ENCODE measurements at regions not wholly inside any gene's neighbourhood (a gene's known extent, or its start where the extent isn't known, plus 50 kb on each side); places are given as distances from the start of the nearest gene placed in this dataset.

DNA sequence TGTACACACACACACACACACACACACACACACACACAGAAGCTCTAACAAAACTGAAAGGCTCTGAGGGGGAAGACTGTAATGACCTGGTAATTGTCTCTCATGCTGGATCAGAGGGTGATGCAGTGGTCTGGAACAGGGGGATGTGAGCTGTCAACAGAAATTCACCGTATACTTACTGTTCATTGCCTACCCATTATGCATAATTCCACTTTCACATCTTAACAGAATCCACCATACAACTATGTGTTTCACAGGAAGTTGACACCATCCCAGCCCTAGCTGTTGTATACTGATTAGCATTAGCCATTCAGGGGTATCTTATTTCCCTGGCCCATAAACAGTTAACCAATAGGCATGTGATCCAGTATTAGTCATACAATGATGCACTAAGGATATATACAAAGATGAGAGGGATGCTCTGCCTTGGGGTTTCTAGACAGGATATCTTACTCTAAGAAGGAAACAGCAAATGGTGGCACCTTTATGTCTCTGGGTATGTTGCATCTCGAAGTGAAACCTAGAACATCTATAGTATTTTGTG, 396.5 kb upstream of the BRINP1 start:
- no peaks in the 10 kb centered on the region for H3K27me3 ChIP-seq (ENCODE audit: control insufficient read depth in 3 of 3, insufficient read depth in 3 of 3, low read length in 2 of 3)
- no peaks in the 10 kb centered on the region for H3K4me1 ChIP-seq (ENCODE audit: control insufficient read depth in 5 of 5, insufficient read depth in 5 of 5, low read length in 5 of 5)
- no peaks in the 10 kb centered on the region for H3K9me3 ChIP-seq (ENCODE audit: control insufficient read depth in 4 of 4, insufficient read depth in 3 of 4, low read length in 3 of 4)
- H3K36me3 ChIP-seq (ENCODE audit: control insufficient read depth in 4 of 4, insufficient read depth in 4 of 4, low read length in 4 of 4), result no peaks in the 10 kb centered on the region
- TF ChIP-seq, protein P1, sequence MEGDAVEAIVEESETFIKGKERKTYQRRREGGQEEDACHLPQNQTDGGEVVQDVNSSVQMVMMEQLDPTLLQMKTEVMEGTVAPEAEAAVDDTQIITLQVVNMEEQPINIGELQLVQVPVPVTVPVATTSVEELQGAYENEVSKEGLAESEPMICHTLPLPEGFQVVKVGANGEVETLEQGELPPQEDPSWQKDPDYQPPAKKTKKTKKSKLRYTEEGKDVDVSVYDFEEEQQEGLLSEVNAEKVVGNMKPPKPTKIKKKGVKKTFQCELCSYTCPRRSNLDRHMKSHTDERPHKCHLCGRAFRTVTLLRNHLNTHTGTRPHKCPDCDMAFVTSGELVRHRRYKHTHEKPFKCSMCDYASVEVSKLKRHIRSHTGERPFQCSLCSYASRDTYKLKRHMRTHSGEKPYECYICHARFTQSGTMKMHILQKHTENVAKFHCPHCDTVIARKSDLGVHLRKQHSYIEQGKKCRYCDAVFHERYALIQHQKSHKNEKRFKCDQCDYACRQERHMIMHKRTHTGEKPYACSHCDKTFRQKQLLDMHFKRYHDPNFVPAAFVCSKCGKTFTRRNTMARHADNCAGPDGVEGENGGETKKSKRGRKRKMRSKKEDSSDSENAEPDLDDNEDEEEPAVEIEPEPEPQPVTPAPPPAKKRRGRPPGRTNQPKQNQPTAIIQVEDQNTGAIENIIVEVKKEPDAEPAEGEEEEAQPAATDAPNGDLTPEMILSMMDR (IDR thresholded peaks at IDR 0.05; ENCODE audit: control extremely low read depth, extremely low read depth), result no peak
- 69 to 74% methylated on average over 2 of the region's 2 CpGs for WGBS, 2 donors
- H3K27ac ChIP-seq (ENCODE audit: low read depth in 1 of 2, low read length in 1 of 2), result no peak overlapping the region
- H3K9ac ChIP-seq (ENCODE audit: insufficient read depth in 1 of 2, low read length in 2 of 2), result no peak overlapping the region
- no peak overlapping the region for H3K4me3 ChIP-seq
- ATAC-seq (ENCODE audit: insufficient read depth, low FRiP score) (no peak), DNase-seq (no peak)

DNA sequence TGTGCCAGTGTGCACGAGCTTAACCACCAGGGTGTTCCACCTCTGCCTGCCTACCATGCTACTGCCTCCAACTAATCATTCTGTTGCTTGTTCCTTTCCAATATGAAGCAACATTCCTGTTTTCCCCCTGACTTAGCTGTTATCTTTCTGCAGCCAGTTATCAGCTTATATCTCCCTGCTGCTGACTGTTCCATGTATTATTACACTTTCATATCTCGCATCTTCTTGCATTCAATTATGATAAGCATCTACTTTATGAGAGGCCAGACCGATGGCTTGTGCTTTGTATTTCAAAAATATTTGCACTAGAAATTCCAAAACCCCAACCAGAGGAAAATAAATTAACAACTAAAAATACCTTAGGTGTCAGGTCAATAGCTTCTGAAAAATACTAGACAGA, 394.0 kb upstream of the BRINP1 start:
- Histone ChIP-seq H3K9me3 (ENCODE audit: control insufficient read depth in 4 of 4, insufficient read depth in 3 of 4, low read length in 3 of 4) (no peaks in the 10 kb centered on the region), H3K27me3 (ENCODE audit: control insufficient read depth in 3 of 3, insufficient read depth in 3 of 3, low read length in 2 of 3) (no peaks in the 10 kb centered on the region), H3K9ac (ENCODE audit: insufficient read depth in 1 of 2, low read length in 2 of 2) (no peak overlapping the region), H3K36me3 (ENCODE audit: control insufficient read depth in 4 of 4, insufficient read depth in 4 of 4, low read length in 4 of 4) (no peaks in the 10 kb centered on the region), H3K4me1 (ENCODE audit: control insufficient read depth in 5 of 5, insufficient read depth in 5 of 5, low read length in 5 of 5) (no peaks in the 10 kb centered on the region), H3K4me3 (no peak overlapping the region), H3K27ac (ENCODE audit: low read depth in 1 of 2, low read length in 1 of 2) (no peak overlapping the region)
- TF ChIP-seq, protein P1 (IDR thresholded peaks at IDR 0.05; ENCODE audit: control extremely low read depth, extremely low read depth), result no peak
- ATAC-seq (ENCODE audit: insufficient read depth, low FRiP score) (no peak), DNase-seq (no peak)
- 26 to 39% methylated on average over 3 of the region's 3 CpGs for WGBS, 2 donors

DNA sequence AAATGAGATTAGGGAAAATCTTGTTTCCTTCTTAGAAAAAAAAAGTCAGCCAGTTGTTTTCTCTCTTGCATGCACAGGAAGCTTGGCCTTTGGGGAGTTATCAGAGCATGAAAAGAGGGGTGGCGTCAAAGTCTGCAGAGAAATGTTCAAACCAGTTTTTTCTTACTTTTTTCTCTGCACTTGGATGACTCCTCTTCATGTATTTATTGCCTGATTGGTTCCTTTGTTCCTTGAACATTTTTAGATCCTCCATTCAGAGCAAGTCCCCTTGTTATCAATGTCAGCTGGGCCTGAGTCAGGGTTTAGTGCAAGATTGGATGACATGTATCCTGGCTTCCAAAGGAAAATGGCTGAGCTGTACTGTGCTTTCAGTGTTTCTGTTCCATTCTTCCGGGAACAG, 392.6 kb upstream of the BRINP1 start:
- TF ChIP-seq, protein P1 (IDR thresholded peaks at IDR 0.05; ENCODE audit: control extremely low read depth, extremely low read depth), result no peak
- H3K4me3 ChIP-seq, result no peak overlapping the region
- H3K27ac ChIP-seq (ENCODE audit: low read depth in 1 of 2, low read length in 1 of 2), result no peak overlapping the region
- DNase-seq, result no peak
- WGBS, 2 donors, result 87 to 92% methylated on average over 2 of the region's 2 CpGs
- no peaks in the 10 kb centered on the region for H3K27me3 ChIP-seq (ENCODE audit: control insufficient read depth in 3 of 3, insufficient read depth in 3 of 3, low read length in 2 of 3)
- ATAC-seq (ENCODE audit: insufficient read depth, low FRiP score), result no peak
- no peaks in the 10 kb centered on the region for H3K9me3 ChIP-seq (ENCODE audit: control insufficient read depth in 4 of 4, insufficient read depth in 3 of 4, low read length in 3 of 4)
- H3K4me1 ChIP-seq (ENCODE audit: control insufficient read depth in 5 of 5, insufficient read depth in 5 of 5, low read length in 5 of 5), result no peaks in the 10 kb centered on the region
- H3K9ac ChIP-seq (ENCODE audit: insufficient read depth in 1 of 2, low read length in 2 of 2), result no peak overlapping the region
- H3K36me3 ChIP-seq (ENCODE audit: control insufficient read depth in 4 of 4, insufficient read depth in 4 of 4, low read length in 4 of 4), result no peaks in the 10 kb centered on the region

DNA sequence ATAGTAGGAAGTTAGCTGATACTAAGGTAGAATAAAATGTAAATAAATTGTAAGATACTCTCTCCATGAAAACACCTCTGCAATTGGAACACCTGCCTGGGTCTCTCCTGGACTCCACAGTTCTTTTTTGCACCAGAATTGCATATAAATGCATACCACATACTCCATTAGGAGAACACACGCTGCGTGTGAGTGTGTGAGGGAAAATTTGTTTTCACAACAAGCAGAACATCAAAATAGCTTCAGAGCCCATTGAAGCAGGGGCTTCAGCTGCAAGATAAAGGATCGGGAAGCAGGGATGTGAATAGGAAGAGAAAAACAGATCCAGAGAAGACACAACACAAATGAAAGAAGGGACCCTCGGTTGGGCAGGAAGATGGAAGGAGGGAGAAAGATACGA, 389.8 kb upstream of the BRINP1 start:
- 42 to 50% methylated on average over 5 of the region's 5 CpGs for WGBS, 2 donors
- Histone ChIP-seq H3K36me3 (ENCODE audit: control insufficient read depth in 4 of 4, insufficient read depth in 4 of 4, low read length in 4 of 4) (no peaks in the 10 kb centered on the region), H3K27me3 (ENCODE audit: control insufficient read depth in 3 of 3, insufficient read depth in 3 of 3, low read length in 2 of 3) (no peaks in the 10 kb centered on the region), H3K4me1 (ENCODE audit: control insufficient read depth in 5 of 5, insufficient read depth in 5 of 5, low read length in 5 of 5) (no peaks in the 10 kb centered on the region), H3K9ac (ENCODE audit: insufficient read depth in 1 of 2, low read length in 2 of 2) (no peak overlapping the region), H3K9me3 (ENCODE audit: control insufficient read depth in 4 of 4, insufficient read depth in 3 of 4, low read length in 3 of 4) (no peaks in the 10 kb centered on the region), H3K27ac (ENCODE audit: low read depth in 1 of 2, low read length in 1 of 2) (no peak overlapping the region), H3K4me3 (no peak overlapping the region)
- no peak for ATAC-seq (ENCODE audit: insufficient read depth, low FRiP score)
- no peak for DNase-seq
- TF ChIP-seq, protein P1 (IDR thresholded peaks at IDR 0.05; ENCODE audit: control extremely low read depth, extremely low read depth), result no peak

Data from lung (tissue), 11 donors.